PC-9 (cell line): ENCODE measurements at regions not wholly inside any gene's neighbourhood (a gene's known extent, or its start where the extent isn't known, plus 50 kb on each side); places are given as distances from the start of the nearest gene placed in this dataset.

Experiments
- BruUV-seq: library from RNA; stranded (reverse); fragments of 400-500 nt; replicated peaks from 2 replicates; lab custom pipeline; 2021; lab: Mats Ljungman, UMichigan
- CTCF ChIA-PET: fragments of 300-600 bp; sonication (Branson Sonifier 250); formaldehyde crosslinking; loops from one replicate; lab custom pipeline; 2022; ENCODE audit warnings: antibody characterized with exemption; lab: Charles Lee
- POLR2A ChIA-PET: fragments of 300-600 bp; sonication (Branson Sonifier 250); formaldehyde crosslinking; loops from one replicate; lab custom pipeline; 2022; ENCODE audit warnings: antibody characterized with exemption; ENCODE audit not compliant: unreplicated experiment; lab: Charles Lee
- DNase-seq, 2 experiments: peaks; one replicate each; pipeline versions ENCODE4 v3.0.0 to v3.0.0-alpha.2; 2015 to 2022; ENCODE audit warnings: mixed read lengths in 1 of 2
- H2AFZ ChIP-seq: fragments of 200-600 bp; sonication (generic); 2 replicates; pipeline ENCODE4 v1.8.1; 2017; ENCODE audit warnings: antibody characterized with exemption
- H3F3A ChIP-seq: fragments of 200-600 bp; sonication (generic); 2 replicates; pipeline ENCODE4 v1.8.1; 2017; ENCODE audit warnings: antibody characterized with exemption, mild to moderate bottlenecking, low read depth; ENCODE audit not compliant: insufficient read depth
- H3K27ac ChIP-seq: fragments of 200-600 bp; sonication (generic); 2 replicates; pipeline ENCODE4 v1.6.1; 2016; ENCODE audit warnings: mixed run types
- H3K27me3 ChIP-seq: fragments of 200-600 bp; sonication (generic); 2 replicates; pipeline ENCODE4 v1.6.1; 2016; ENCODE audit warnings: low read depth, mixed run types; ENCODE audit not compliant: insufficient read depth
- H3K36me3 ChIP-seq: fragments of 200-600 bp; sonication (generic); 2 replicates; pipeline ENCODE4 v1.6.1; 2016; ENCODE audit warnings: low read depth, mixed run types
- H3K4me1 ChIP-seq: fragments of 200-600 bp; sonication (generic); replicated peaks from 2 replicates; pipeline ENCODE4 v1.6.1; 2016; ENCODE audit warnings: mixed run types; ENCODE audit not compliant: insufficient read depth
- H3K4me2 ChIP-seq: fragments of 200-600 bp; sonication (generic); 2 replicates; pipeline ENCODE4 v1.6.1; 2017; ENCODE audit warnings: mixed run types
- H3K4me3 ChIP-seq: fragments of 200-600 bp; sonication (generic); 2 replicates; pipeline ENCODE4 v1.6.1; 2016; ENCODE audit warnings: mixed run types
- H3K79me2 ChIP-seq: fragments of 200-600 bp; sonication (generic); 2 replicates; pipeline ENCODE4 v1.6.1; 2017; ENCODE audit warnings: low read depth, mixed run types
- H3K9me2 ChIP-seq: fragments of 200-600 bp; sonication (generic); 2 replicates; pipeline ENCODE4 v1.8.1; 2017; ENCODE audit warnings: mild to moderate bottlenecking; ENCODE audit not compliant: insufficient read depth
- H3K9me3 ChIP-seq: fragments of 200-600 bp; sonication (generic); 2 replicates; pipeline ENCODE4 v1.8.1; 2016; ENCODE audit warnings: low read depth; ENCODE audit not compliant: insufficient read depth
- H4K20me1 ChIP-seq: fragments of 200-600 bp; sonication (generic); 2 replicates; pipeline ENCODE4 v1.8.1; 2017; ENCODE audit not compliant: insufficient read depth
- CTCF ChIP-seq: fragments of 200-600 bp; sonication (generic); conservative IDR thresholded peaks from 2 replicates; pipeline ENCODE4 v1.6.1; 2017; ENCODE audit warnings: mixed run types, antibody characterized with exemption, mild to moderate bottlenecking, moderate library complexity
- EZH2 ChIP-seq: fragments of 200-600 bp; sonication (generic); IDR thresholded peaks from 2 replicates; pipeline ENCODE4 v1.8.0; 2017; ENCODE audit warnings: antibody characterized with exemption, low read depth
- intact Hi-C: fragments of 100-400 bp; cut with micrococcal nuclease; formaldehyde crosslinking; loops from one replicate; pipeline ENCODE4 v1.10.0; 2022; ENCODE audit not compliant: unreplicated experiment

- intact Hi-C loops, result no loop called here
- H3K4me3 ChIP-seq, result no peak overlapping the region
- no peak overlapping the region for H3K27ac ChIP-seq
- H3K79me2 ChIP-seq, result no peaks in the 10 kb centered on the region
- H3K4me2 ChIP-seq, result no peak overlapping the region
- H3K27me3 ChIP-seq, result no peaks in the 10 kb centered on the region
- no peak for TF ChIP-seq EZH2
- TF ChIP-seq CTCF, result no peak
- no peaks in the 10 kb centered on the region for H3K9me3 ChIP-seq
- H4K20me1 ChIP-seq, result no peaks in the 10 kb centered on the region
- no peak overlapping the region for H2AFZ ChIP-seq
- H3K9me2 ChIP-seq, result no peaks in the 10 kb centered on the region
- no peak for DNase-seq
- no TSS peak for BruUV-seq
- no peaks in the 10 kb centered on the region for H3F3A ChIP-seq
- CTCF ChIA-PET, result no interaction called here
- no peaks in the 10 kb centered on the region for H3K36me3 ChIP-seq
- POLR2A ChIA-PET, result no interaction called here
- no peaks in the 10 kb centered on the region for H3K4me1 ChIP-seq
Observed at GRCh38 chr4:171266671-171267070, 546.5 kb upstream of the GALNTL6 start.

- Histone ChIP-seq H3F3A (no peaks in the 10 kb centered on the region), H3K36me3 (no peaks in the 10 kb centered on the region), H3K4me3 (no peak overlapping the region), H2AFZ (no peak overlapping the region), H3K9me3 (no peaks in the 10 kb centered on the region), H3K79me2 (no peaks in the 10 kb centered on the region), H4K20me1 (no peaks in the 10 kb centered on the region), H3K4me2 (no peak overlapping the region), H3K27me3 (no peaks in the 10 kb centered on the region), H3K9me2 (no peaks in the 10 kb centered on the region), H3K27ac (no peak overlapping the region), H3K4me1 (no peaks in the 10 kb centered on the region)
- BruUV-seq, result no TSS peak
- POLR2A ChIA-PET, result no interaction called here
- TF ChIP-seq CTCF, result no peak
- no peak for TF ChIP-seq EZH2
- intact Hi-C loops, result no loop called here
- CTCF ChIA-PET, result no interaction called here
- no peak for DNase-seq
Observed at GRCh38 chr4:171265190-171265818, 547.9 kb upstream of the GALNTL6 start.

- Histone ChIP-seq H3K27ac (no peak overlapping the region), H2AFZ (no peak overlapping the region), H3K4me3 (no peak overlapping the region), H3K36me3 (no peaks in the 10 kb centered on the region), H3K27me3 (no peaks in the 10 kb centered on the region), H3K9me2 (no peaks in the 10 kb centered on the region), H3K79me2 (no peaks in the 10 kb centered on the region), H3K4me1 (no peaks in the 10 kb centered on the region), H3F3A (no peaks in the 10 kb centered on the region), H3K9me3 (no peaks in the 10 kb centered on the region), H3K4me2 (no peak overlapping the region), H4K20me1 (no peaks in the 10 kb centered on the region)
- POLR2A ChIA-PET, result no interaction called here
- intact Hi-C loops, result no loop called here
- BruUV-seq, result no TSS peak
- TF ChIP-seq EZH2 (no peak), CTCF (no peak)
- CTCF ChIA-PET, result no interaction called here
- DNase-seq, result no peak
Observed at GRCh38 chr4:171256223-171256622, 557.0 kb upstream of the GALNTL6 start.
